H1 (cell line): ENCODE measurements at regions not wholly inside any gene's neighbourhood (a gene's known extent, or its start where the extent isn't known, plus 50 kb on each side); places are given as distances from the start of the nearest gene placed in this dataset.

Source experiments
- CTCF ChIA-PET: fragments of 300-600 bp; sonication (Branson Sonifier 250); formaldehyde crosslinking; loops from one replicate; lab custom pipeline; 2021; ENCODE audit not compliant: partially characterized antibody; lab: Charles Lee
- POLR2A ChIA-PET: fragments of 300-600 bp; sonication (Branson Sonifier 250); formaldehyde crosslinking; loops from one replicate; lab custom pipeline; 2021; ENCODE audit warnings: inconsistent platforms; ENCODE audit not compliant: partially characterized antibody; lab: Charles Lee
- DNase-seq, 2 experiments: peaks; one replicate each; pipeline versions ENCODE4 v3.0.0 to v3.0.0-alpha.2; 2010 to 2022; ENCODE audit warnings: low spot score in 2 of 2, low read depth in 1 of 2, mixed read lengths in 1 of 2
- FAIRE-seq: peaks from 2 replicates; lab custom pipeline; 2011; peaks lifted over from hg19 to GRCh38; lab: Jason Lieb, UNC
- H2AFZ ChIP-seq: 2 replicates; pipeline ENCODE4 v1.8.1; 2012; ENCODE audit warnings: low read length, inconsistent platforms
- H2AK5ac ChIP-seq: 2 replicates; pipeline ENCODE4 v1.6.1; 2013; ENCODE audit warnings: low read depth, low read length
- H2BK120ac ChIP-seq: replicated peaks from 2 replicates; pipeline ENCODE3; 2013; ENCODE audit warnings: low read depth, low read length, inconsistent platforms
- H2BK12ac ChIP-seq: 2 replicates; pipeline ENCODE4 v1.6.1; 2013; ENCODE audit warnings: low read depth, low read length
- H2BK15ac ChIP-seq: 2 replicates; pipeline ENCODE4 v1.6.1; 2013; ENCODE audit warnings: low read length
- H2BK20ac ChIP-seq: 2 replicates; pipeline ENCODE4 v1.6.1; 2013; ENCODE audit warnings: low read length
- H2BK5ac ChIP-seq: 2 replicates; pipeline ENCODE4 v1.6.1; 2013; ENCODE audit warnings: low read depth, low read length
- H3K14ac ChIP-seq: 2 replicates; pipeline ENCODE4 v1.6.1; 2013; ENCODE audit warnings: inconsistent platforms; ENCODE audit not compliant: insufficient read length
- H3K18ac ChIP-seq: 2 replicates; pipeline ENCODE4 v1.6.1; 2013; ENCODE audit warnings: low read length; ENCODE audit errors: extremely low read depth
- H3K23ac ChIP-seq: 2 replicates; pipeline ENCODE4 v1.6.1; 2013; ENCODE audit warnings: inconsistent platforms; ENCODE audit not compliant: insufficient read length
- H3K23me2 ChIP-seq: 2 replicates; pipeline ENCODE4 v1.6.1; 2013; ENCODE audit warnings: low read depth, low read length
- H3K27ac ChIP-seq: 2 replicates; pipeline ENCODE4 v1.6.1; 2011; ENCODE audit warnings: low read depth, low read length, inconsistent platforms
- H3K27me3 ChIP-seq, 4 experiments: replicated peaks in 1 of 4; 1 replicate in 1 of 4; 2 replicates in 3 of 4; pipeline versions ENCODE4 v1.6.1 to v1.8.1; 2011 to 2013; ENCODE audit warnings: low read length in 3 of 4, mild to moderate bottlenecking in 3 of 4, inconsistent platforms in 2 of 4, mixed read lengths in 2 of 4, moderate library complexity in 1 of 4; ENCODE audit not compliant: control insufficient read depth in 3 of 4, insufficient read depth in 3 of 4; ENCODE audit errors: extremely low read depth in 1 of 4
- H3K36me3 ChIP-seq, 4 experiments: 2 replicates each; pipeline versions ENCODE4 v1.6.1 to v1.8.1; 2011 to 2013; ENCODE audit warnings: mild to moderate bottlenecking in 4 of 4, low read length in 3 of 4, moderate library complexity in 2 of 4, control low read depth in 1 of 4, inconsistent platforms in 1 of 4; ENCODE audit not compliant: insufficient read depth in 4 of 4, control insufficient read depth in 2 of 4
- H3K4ac ChIP-seq: replicated peaks from 2 replicates; pipeline ENCODE3; 2013; ENCODE audit warnings: low read length, low read depth, mixed read lengths, inconsistent platforms; ENCODE audit not compliant: insufficient read length
- H3K4me1 ChIP-seq, 4 experiments: replicated peaks in 1 of 4; 1 replicate in 1 of 4; 2 replicates in 3 of 4; pipeline versions ENCODE4 v1.6.1 to v1.8.1; 2011 to 2013; ENCODE audit warnings: low read length in 3 of 4, inconsistent platforms in 2 of 4, mixed read lengths in 1 of 4; ENCODE audit not compliant: insufficient read depth in 4 of 4, control insufficient read depth in 3 of 4
- H3K4me2 ChIP-seq, 2 experiments: 2 replicates each; pipeline versions ENCODE4 v1.6.1 to v1.8.1; 2011 to 2013; ENCODE audit warnings: low read depth in 2 of 2, low read length in 2 of 2, control low read depth in 1 of 2, inconsistent platforms in 1 of 2, mild to moderate bottlenecking in 1 of 2; ENCODE audit not compliant: insufficient read depth in 1 of 2
- H3K4me3 ChIP-seq, 4 experiments: fragments of 200-600, 300-600 bp in 1 of 4; sonication (generic), shearing (Covaris generic), sonication (Bioruptor Twin) in 1 of 4; 2 replicates each; pipeline versions ENCODE4 v1.5.1 to v1.8.1; 2011 to 2016; ENCODE audit warnings: low read length in 4 of 4, low read depth in 3 of 4, control low read depth in 2 of 4, inconsistent platforms in 2 of 4, mild to moderate bottlenecking in 2 of 4, mixed read lengths in 1 of 4, moderate library complexity in 1 of 4; ENCODE audit not compliant: insufficient read depth in 2 of 4; ENCODE audit errors: extremely low read depth in 1 of 4
- H3K56ac ChIP-seq: replicated peaks from 2 replicates; pipeline ENCODE3; 2013; ENCODE audit warnings: low read depth, mild to moderate bottlenecking, mixed read lengths, low read length, inconsistent platforms; ENCODE audit not compliant: insufficient read length
- H3K79me1 ChIP-seq: 2 replicates; pipeline ENCODE4 v1.6.1; 2013; ENCODE audit warnings: low read depth, low read length, control low read depth
- H3K79me2 ChIP-seq, 2 experiments: 2 replicates each; pipeline versions ENCODE4 v1.6.1 to v1.8.1; 2012 to 2013; ENCODE audit warnings: low read length in 2 of 2, mild to moderate bottlenecking in 2 of 2, inconsistent platforms in 1 of 2; ENCODE audit not compliant: insufficient read depth in 2 of 2, control insufficient read depth in 1 of 2
- H3K9ac ChIP-seq, 4 experiments: replicated peaks in 1 of 4; 1 replicate in 1 of 4; 2 replicates in 3 of 4; pipeline versions ENCODE4 v1.6.1 to v1.8.1; 2011 to 2013; ENCODE audit warnings: low read depth in 3 of 4, low read length in 3 of 4, control low read depth in 2 of 4, mild to moderate bottlenecking in 2 of 4, moderate library complexity in 2 of 4, inconsistent platforms in 1 of 4; ENCODE audit errors: extremely low read depth in 1 of 4
- H3K9me3 ChIP-seq, 2 experiments: 2 replicates each; pipeline versions ENCODE4 v1.6.1 to v1.8.1; 2012 to 2013; ENCODE audit warnings: mild to moderate bottlenecking in 2 of 2, moderate library complexity in 2 of 2, control low read depth in 1 of 2, inconsistent platforms in 1 of 2, low read depth in 1 of 2, low read length in 1 of 2, mixed read lengths in 1 of 2; ENCODE audit not compliant: insufficient read depth in 2 of 2
- H4K20me1 ChIP-seq, 2 experiments: replicated peaks in 1 of 2; 2 replicates each; pipeline versions ENCODE3 to v1.8.1; 2011 to 2013; ENCODE audit warnings: inconsistent platforms in 2 of 2, low read length in 2 of 2, mild to moderate bottlenecking in 1 of 2; ENCODE audit not compliant: insufficient read depth in 2 of 2, control insufficient read depth in 1 of 2
- H4K5ac ChIP-seq: 2 replicates; pipeline ENCODE4 v1.6.1; 2013; ENCODE audit warnings: low read length, low read depth, mixed read lengths, inconsistent platforms; ENCODE audit not compliant: insufficient read length
- H4K8ac ChIP-seq: 2 replicates; pipeline ENCODE4 v1.8.0; 2013; ENCODE audit warnings: mild to moderate bottlenecking, moderate library complexity, low read length, inconsistent platforms; ENCODE audit not compliant: insufficient read depth; ENCODE audit errors: extremely low read depth
- H4K91ac ChIP-seq: replicated peaks from 2 replicates; pipeline ENCODE3; 2013; ENCODE audit warnings: low read length, mixed read lengths, inconsistent platforms; ENCODE audit not compliant: insufficient read length
- CREB1 ChIP-seq: IDR thresholded peaks from 2 replicates; pipeline ENCODE4 v1.6.1; 2012; ENCODE audit warnings: inconsistent platforms
- EP300 ChIP-seq, 2 experiments: IDR thresholded peaks; 1 replicate in 1 of 2; 2 replicates in 1 of 2; pipeline ENCODE4 v1.6.1; 2011 to 2012; ENCODE audit warnings: low read depth in 2 of 2, low read length in 2 of 2, mild to moderate bottlenecking in 2 of 2, borderline replicate concordance in 1 of 2, inconsistent platforms in 1 of 2, moderate library complexity in 1 of 2
- KDM5A ChIP-seq: fragments of 200-600 bp; IDR thresholded peaks from 2 replicates; pipeline ENCODE4 v1.7.1; 2012; ENCODE audit warnings: mild to moderate bottlenecking, low read length, inconsistent platforms, mixed read lengths
- POLR2A ChIP-seq, 2 experiments: IDR thresholded peaks; 1 replicate in 1 of 2; 2 replicates in 1 of 2; pipeline ENCODE4 v1.6.1; 2011; ENCODE audit warnings: low read depth in 2 of 2, low read length in 2 of 2, mild to moderate bottlenecking in 2 of 2; ENCODE audit errors: control extremely low read depth in 1 of 2
- POU5F1 ChIP-seq: IDR thresholded peaks from 2 replicates; pipeline ENCODE4 v1.6.1; 2011; ENCODE audit warnings: low read depth, mild to moderate bottlenecking, low read length, moderate library complexity
- RFX5 ChIP-seq: IDR thresholded peaks from 2 replicates; pipeline ENCODE4 v1.6.1; 2011; ENCODE audit warnings: low read depth, low read length, improper control_type of control experiment, borderline replicate concordance
- RXRA ChIP-seq: IDR thresholded peaks from 2 replicates; pipeline ENCODE4 v1.6.1; 2011; ENCODE audit warnings: low read depth, mild to moderate bottlenecking, low read length, moderate library complexity; ENCODE audit not compliant: insufficient read depth
- SAP30 ChIP-seq: fragments of 300-600 bp; sonication (generic); IDR thresholded peaks from 2 replicates; pipeline ENCODE4 v1.7.1; 2012; ENCODE audit warnings: low read length, moderate library complexity, mild to moderate bottlenecking, inconsistent platforms; ENCODE audit not compliant: insufficient read depth, insufficient replicate concordance
- SIN3A ChIP-seq, 2 experiments: IDR thresholded peaks in 1 of 2; conservative IDR thresholded peaks in 1 of 2; 2 replicates each; pipeline ENCODE4 v1.6.1; 2011 to 2012; ENCODE audit warnings: low read length in 2 of 2, improper control_type of control experiment in 1 of 2, low read depth in 1 of 2, mild to moderate bottlenecking in 1 of 2
- TAF1 ChIP-seq: IDR thresholded peaks from 2 replicates; pipeline ENCODE4 v1.6.1; 2011; ENCODE audit warnings: mild to moderate bottlenecking, low read depth, low read length
- TEAD4 ChIP-seq: IDR thresholded peaks from 2 replicates; pipeline ENCODE4 v1.6.1; 2012; ENCODE audit warnings: low read depth, low read length, inconsistent platforms, mixed read lengths
- YY1 ChIP-seq: IDR thresholded peaks from 2 replicates; pipeline ENCODE4 v1.6.1; 2011; ENCODE audit warnings: low read depth, mild to moderate bottlenecking, low read length
- WGBS, 2 experiments: shearing (Covaris generic) in 1 of 2; methylation state at CpG; one replicate each; pipeline versions ENCODE4 v1.1.6 to v1.1.7; 2013 to 2015; ENCODE audit warnings: low lambda C conversion rate in 2 of 2, mixed read lengths in 2 of 2, inconsistent platforms in 1 of 2, low coverage in 1 of 2, missing lambda C conversion rate in 1 of 2; ENCODE audit not compliant: insufficient replicate concordance in 2 of 2, insufficient coverage in 1 of 2, insufficient read length in 1 of 2; ENCODE audit errors: extremely low coverage in 1 of 2, missing lambda C conversion rate in 1 of 2; 5-methylcytosine and 5-hydroxymethylcytosine counted together
- TF ChIP-seq, protein P1 (sequence below): IDR thresholded peaks from 2 replicates; pipeline ENCODE4 v1.6.1; 2012; ENCODE audit warnings: inconsistent platforms
- TF ChIP-seq, protein P2 (sequence below): IDR thresholded peaks from 2 replicates; pipeline ENCODE4 v1.6.1; 2011; ENCODE audit warnings: low read length, improper control_type of control experiment

DNA sequence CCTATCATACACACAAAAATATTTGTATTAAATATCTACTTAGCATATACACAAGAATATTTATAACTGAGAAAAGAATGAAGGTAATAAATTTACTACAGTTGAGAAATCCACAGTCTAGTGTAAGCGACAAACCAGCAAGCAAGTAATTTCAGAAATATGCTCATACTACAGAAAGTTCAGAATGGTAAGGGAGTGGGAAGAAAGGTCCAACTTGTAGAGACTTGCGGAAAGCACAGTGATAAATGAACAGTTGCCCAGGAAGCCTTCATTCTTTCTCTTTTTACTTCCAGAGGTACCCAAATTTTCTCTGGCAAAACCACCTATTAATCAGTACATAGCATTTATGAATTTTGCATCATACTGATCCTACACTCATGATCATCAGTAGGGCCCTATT lies 438.1 kb upstream of the PCDH10 start:
- ChIA-PET POLR2A (no interaction called here), CTCF (no interaction called here)
- Histone ChIP-seq H4K20me1 (no peaks in the 10 kb centered on the region), H3K14ac (no peak overlapping the region), H3K9me3 (no peaks in the 10 kb centered on the region), H3K18ac (no peak overlapping the region), H4K8ac (no peak overlapping the region), H2AK5ac (no peak overlapping the region), H3K4ac (no peak overlapping the region), H3K4me1 (no peaks in the 10 kb centered on the region), H2BK20ac (no peak overlapping the region), H3K56ac (no peak overlapping the region), H2BK15ac (no peak overlapping the region), H2BK5ac (no peak overlapping the region), H3K23ac (no peak overlapping the region), H3K79me1 (no peaks in the 10 kb centered on the region), H3K79me2 (no peaks in the 10 kb centered on the region), H3K9ac (no peak overlapping the region), H3K36me3 (no peaks in the 10 kb centered on the region), H4K5ac (no peak overlapping the region), H3K27me3 (no peaks in the 10 kb centered on the region), H3K4me3 (no peak overlapping the region), H2BK12ac (no peak overlapping the region), H2BK120ac (no peak overlapping the region), H3K4me2 (no peak overlapping the region), H3K23me2 (no peaks in the 10 kb centered on the region), H3K27ac (no peak overlapping the region), H4K91ac (no peak overlapping the region), H2AFZ (no peak overlapping the region)
- whole genome bisulfite sequencing, 2 experiments, result 98% methylated on average over 2 of the region's 2 CpGs; no CpG with 5 or more reads in 1 of the 2 experiments
- no peak for DNase-seq
- FAIRE-seq, result no peak
- TF ChIP-seq TAF1 (no peak), CREB1 (no peak), RXRA (no peak), EP300 (IDR thresholded peaks at IDR 0.05; ENCODE audit: borderline replicate concordance in 1 of 2, low read depth in 2 of 2, low read length in 2 of 2) (no peak), YY1 (no peak), KDM5A (no peak), SIN3A (conservative IDR thresholded peaks at IDR 0.05 in 1 of 2, IDR thresholded peaks at IDR 0.05 in 1 of 2; ENCODE audit: low read depth in 1 of 2, low read length in 2 of 2) (no peak), TEAD4 (no peak), POU5F1 (no peak), RFX5 (no peak), POLR2A (IDR thresholded peaks at IDR 0.05; ENCODE audit: control extremely low read depth in 1 of 2, low read depth in 2 of 2, low read length in 2 of 2) (no peak), SAP30 (no peak)
- TF ChIP-seq, protein P1, sequence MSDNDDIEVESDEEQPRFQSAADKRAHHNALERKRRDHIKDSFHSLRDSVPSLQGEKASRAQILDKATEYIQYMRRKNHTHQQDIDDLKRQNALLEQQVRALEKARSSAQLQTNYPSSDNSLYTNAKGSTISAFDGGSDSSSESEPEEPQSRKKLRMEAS, result no peak
- TF ChIP-seq, protein P2, sequence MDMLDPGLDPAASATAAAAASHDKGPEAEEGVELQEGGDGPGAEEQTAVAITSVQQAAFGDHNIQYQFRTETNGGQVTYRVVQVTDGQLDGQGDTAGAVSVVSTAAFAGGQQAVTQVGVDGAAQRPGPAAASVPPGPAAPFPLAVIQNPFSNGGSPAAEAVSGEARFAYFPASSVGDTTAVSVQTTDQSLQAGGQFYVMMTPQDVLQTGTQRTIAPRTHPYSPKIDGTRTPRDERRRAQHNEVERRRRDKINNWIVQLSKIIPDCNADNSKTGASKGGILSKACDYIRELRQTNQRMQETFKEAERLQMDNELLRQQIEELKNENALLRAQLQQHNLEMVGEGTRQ, result no peak
